Limb (tissue), 2 donors: ENCODE measurements at regions not wholly inside any gene's neighbourhood (a gene's known extent, or its start where the extent isn't known, plus 50 kb on each side); places are given as distances from the start of the nearest gene placed in this dataset.

Source experiments
- DNase-seq, 2 donors: peaks; one replicate each; pipeline ENCODE4 v3.0.0-alpha.2; 2016; ENCODE audit errors: extremely low spot score in 2 of 2

DNA sequence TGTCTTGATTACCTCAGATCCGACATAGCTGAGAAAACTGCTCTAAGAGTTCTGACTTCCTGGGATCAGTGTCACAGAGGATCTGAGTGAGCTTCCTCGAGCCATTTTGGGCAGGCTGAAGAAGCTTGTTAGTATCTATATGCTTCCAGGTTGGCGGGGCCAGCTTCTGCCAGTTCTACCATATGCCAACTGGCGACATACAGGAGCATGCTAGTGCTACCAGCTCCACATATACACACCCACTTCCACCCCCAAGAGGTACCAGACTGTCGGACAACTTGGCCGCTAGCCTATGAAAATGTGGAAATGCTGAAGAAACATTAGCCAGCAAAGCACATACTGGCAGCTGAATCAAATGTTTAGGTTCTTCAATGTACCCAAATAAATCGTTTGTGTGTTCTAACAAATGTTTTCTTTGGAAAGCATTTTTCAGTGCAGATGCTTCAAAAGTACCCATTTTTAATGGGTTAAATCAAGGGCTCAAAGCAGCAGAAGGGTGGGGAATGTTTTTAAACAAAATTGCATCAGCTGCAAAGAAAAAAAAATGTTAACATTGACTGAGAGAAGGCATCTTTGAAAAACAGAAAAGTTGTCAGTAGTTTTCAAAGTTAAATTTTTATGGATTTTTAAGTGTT is 163.7 kb downstream of the KLF12 start:
- no peak for DNase-seq

GRCh38 chr13:73967397-73968165 is 166.6 kb downstream of the KLF12 start:
- no peak for DNase-seq

DNA sequence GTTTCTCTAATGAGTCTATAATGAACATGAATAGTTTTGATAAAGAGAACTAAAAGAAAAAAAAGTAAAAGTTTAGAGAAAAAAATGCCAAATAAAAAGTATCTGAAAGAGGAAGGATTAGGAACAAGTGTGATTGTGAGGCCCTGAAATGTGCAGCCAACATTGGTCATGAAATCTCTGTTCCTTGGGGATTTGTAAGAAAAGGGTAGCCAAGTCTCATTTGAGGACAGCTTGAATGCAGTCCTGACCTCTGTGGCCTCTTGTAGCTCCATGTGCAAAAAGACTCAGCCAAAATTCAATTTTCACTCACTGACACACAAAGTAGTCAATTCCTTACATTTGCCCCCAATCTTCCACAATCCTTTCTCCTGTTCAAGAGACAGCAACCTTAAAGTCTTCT is 167.9 kb downstream of the KLF12 start:
- DNase-seq: no peak

- no peak for DNase-seq
These were observed 171.9 kb downstream of the KLF12 start for GRCh38 chr13:73962284-73962683.

GRCh38 chr13:73961181-73961580 is 173.0 kb downstream of the KLF12 start:
- DNase-seq: no peak

GRCh38 chr13:73960474-73960873 is 173.7 kb downstream of the KLF12 start:
- DNase-seq: no peak

DNA sequence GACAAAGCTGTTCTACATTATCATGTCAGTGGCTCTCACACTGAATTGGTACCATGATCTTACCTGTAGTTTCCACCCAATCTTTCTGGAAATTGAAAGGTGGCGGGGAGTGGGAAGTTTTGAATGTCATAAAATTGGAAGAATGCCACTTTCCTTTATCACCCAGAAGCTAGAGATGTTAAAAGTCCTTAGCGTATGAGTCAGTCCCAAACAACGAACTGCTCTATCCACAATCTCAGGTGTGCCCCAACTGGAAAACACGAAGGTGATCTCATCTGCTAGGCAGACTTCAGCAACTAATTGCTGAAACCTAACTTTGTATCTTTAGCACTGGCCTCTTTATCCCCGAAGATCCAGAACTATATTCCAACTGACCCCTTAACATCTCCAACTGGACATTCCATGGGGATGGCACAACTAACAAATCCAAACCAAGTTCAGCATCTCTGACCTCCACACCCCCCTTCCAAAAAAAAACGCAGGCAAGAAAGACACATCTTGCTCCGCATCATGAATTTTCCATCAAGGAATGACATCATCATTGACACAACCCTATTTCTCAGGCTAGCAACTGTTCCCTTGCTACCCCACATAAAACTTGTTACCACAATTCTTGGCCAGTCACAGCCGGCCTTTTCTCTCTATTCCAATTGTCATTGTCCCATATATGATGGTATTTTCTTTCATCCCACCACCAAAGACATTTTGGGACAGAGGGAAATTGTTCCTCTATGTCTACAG is 175.4 kb downstream of the KLF12 start:
- no peak for DNase-seq

GRCh38 chr13:73957889-73958288 is 176.3 kb downstream of the KLF12 start:
- no peak for DNase-seq

GRCh38 chr13:73956795-73957408 is 177.3 kb downstream of the KLF12 start:
- no peak for DNase-seq

GRCh38 chr13:73955977-73956500 is 178.2 kb downstream of the KLF12 start:
- DNase-seq: no peak

- no peak for DNase-seq
These were observed 179.4 kb downstream of the KLF12 start for GRCh38 chr13:73954808-73955207.

DNA sequence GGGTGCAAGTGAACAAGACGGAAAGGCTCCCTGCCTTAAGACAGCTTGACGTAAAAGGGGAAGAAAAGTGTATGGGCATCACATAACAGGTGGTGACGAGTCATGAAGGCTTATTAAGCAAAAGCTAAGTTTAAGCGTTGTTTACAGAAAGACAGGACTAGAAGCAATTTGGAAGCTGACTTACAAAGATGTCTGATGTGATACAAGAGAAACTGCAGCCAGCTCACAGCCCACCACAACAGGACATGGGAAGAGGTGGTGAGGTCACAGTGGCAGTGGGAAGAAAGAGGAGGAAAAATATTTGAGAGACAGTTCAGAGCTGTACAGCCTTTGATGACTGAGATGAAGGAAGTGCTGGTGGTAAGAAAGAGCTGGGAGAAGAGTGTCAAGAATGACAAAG is 181.6 kb downstream of the KLF12 start:
- no peak for DNase-seq

- no peak for DNase-seq
These were observed 185.2 kb downstream of the KLF12 start for GRCh38 chr13:73948848-73949529.

DNA sequence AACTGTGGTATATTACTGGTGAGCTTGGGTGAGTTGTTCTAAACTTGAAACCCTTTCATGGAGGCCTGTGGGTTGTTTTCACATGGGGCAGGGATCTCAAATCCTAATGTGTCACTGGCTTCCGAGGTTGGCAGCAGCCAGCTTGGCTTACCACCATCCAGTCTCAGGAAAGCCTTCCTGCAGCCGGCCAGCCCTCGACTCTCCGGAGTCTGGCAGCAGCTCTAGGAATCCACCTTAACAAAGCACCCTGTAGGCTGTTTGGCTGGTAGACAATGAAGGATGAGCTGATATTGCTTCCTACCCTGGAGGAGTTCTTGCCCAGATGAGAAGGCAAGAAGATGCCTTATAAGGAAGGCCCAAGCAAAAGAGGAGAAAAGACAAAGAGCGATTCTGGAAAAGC is 188.3 kb downstream of the KLF12 start:
- DNase-seq: no peak

DNA sequence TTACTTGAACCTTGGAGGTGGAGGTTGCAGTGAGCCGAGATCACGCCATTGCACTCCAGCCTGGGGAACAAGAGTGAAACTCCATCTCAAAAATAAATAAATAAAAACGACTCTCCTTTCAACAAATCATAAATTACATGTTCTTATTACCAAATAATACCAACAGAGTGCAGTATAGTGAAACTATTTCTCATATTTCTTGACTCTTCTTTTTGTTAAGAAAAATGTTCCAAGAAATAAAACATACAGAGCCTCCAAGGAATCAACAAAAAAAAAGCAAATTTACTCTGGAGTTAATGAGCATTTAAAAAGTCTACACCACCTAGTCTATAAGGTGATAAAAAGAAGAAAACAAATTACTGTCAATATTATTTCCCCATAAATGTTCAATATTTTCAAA is 188.8 kb downstream of the KLF12 start:
- no peak for DNase-seq

- no peak for DNase-seq
These were observed 190.3 kb downstream of the KLF12 start for GRCh38 chr13:73943965-73944233.

GRCh38 chr13:73943137-73943964 is 190.9 kb downstream of the KLF12 start:
- no peak for DNase-seq

DNA sequence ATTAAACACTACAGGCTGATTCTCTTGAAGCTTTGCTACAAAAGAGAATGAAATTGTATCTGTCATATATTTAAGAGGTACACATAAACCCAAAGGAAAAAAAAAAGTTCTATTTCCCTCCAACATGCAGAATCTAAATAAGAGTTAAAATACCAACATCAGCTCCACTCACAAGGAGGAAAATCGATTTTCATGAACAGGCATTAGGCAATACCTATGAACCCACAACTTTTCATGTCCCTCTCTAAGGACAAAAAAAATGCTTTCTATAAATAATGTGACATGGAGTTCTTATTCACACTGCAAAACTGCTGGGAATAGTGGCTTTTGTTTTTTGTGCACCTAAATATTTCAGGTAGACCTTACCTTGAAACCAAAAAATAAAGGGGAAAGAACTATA is 192.5 kb downstream of the KLF12 start:
- DNase-seq: no peak

- DNase-seq: no peak
These were observed 194.1 kb downstream of the KLF12 start for GRCh38 chr13:73940098-73940497.

- DNase-seq: no peak
These were observed 194.6 kb downstream of the KLF12 start for GRCh38 chr13:73939603-73940002.

- DNase-seq: no peak
These were observed 195.2 kb downstream of the KLF12 start for GRCh38 chr13:73939071-73939380.
